Astrocyte of the cerebellum (primary cell): ENCODE measurements at regions not wholly inside any gene's neighbourhood (a gene's known extent, or its start where the extent isn't known, plus 50 kb on each side); places are given as distances from the start of the nearest gene placed in this dataset.
A peak's percentile ranks its signal among the peaks of the same experiment; 100 is the strongest.
"Not testable (repeated sequence)": the region's sequence is repeated elsewhere in the genome, so short reads cannot be mapped to it uniquely, and the experiment has no call there.

Experiments used
- DNase-seq: peaks from one replicate; pipeline ENCODE4 v3.0.0-alpha.2; 2011; ENCODE audit warnings: low read depth
- H3K4me3 ChIP-seq: 2 replicates; pipeline ENCODE4 v1.5.1; 2011; ENCODE audit warnings: mild to moderate bottlenecking, low read depth, low read length, moderate library complexity
- CTCF ChIP-seq: IDR thresholded peaks from 2 replicates; pipeline ENCODE4 v1.5.1; 2012; ENCODE audit warnings: low read length, low read depth, moderate library complexity, mild to moderate bottlenecking; ENCODE audit errors: missing control alignments
- in situ Hi-C: cut with HindIII; loops from 2 replicates; pipeline ENCODE4 v1.10.0; 2017; ENCODE audit warnings: low sequenced_read_pairs

GRCh38 chr3:22439626-22440025, 688.6 kb upstream of the ZNF385D start:
- no peak for DNase-seq
- in situ Hi-C loops = no loop called here
- no peak for TF ChIP-seq CTCF
- H3K4me3 ChIP-seq = no peak overlapping the region

GRCh38 chr3:22441711-22442110, 690.7 kb upstream of the ZNF385D start:
- in situ Hi-C loops = no loop called here
- no peak for TF ChIP-seq CTCF
- H3K4me3 ChIP-seq = no peak overlapping the region
- DNase-seq = no peak

GRCh38 chr3:22443571-22444233, 692.7 kb upstream of the ZNF385D start:
- DNase-seq = no peak
- in situ Hi-C loops = no loop called here
- TF ChIP-seq CTCF = no peak
- H3K4me3 ChIP-seq = no peak overlapping the region

GRCh38 chr3:22445336-22445735, 694.3 kb upstream of the ZNF385D start:
- H3K4me3 ChIP-seq, DNase-seq, in situ Hi-C loops: not testable (repeated sequence)

- in situ Hi-C loops = no loop called here
- TF ChIP-seq CTCF = no peak
- H3K4me3 ChIP-seq = no peak overlapping the region
- DNase-seq = peak; percentile 49
Observed at GRCh38 chr3:22450786-22451400, 699.9 kb upstream of the ZNF385D start.

- TF ChIP-seq CTCF = no peak
- H3K4me3 ChIP-seq = no peak overlapping the region
Observed at GRCh38 chr3:22451501-22451900, 700.5 kb upstream of the ZNF385D start.

GRCh38 chr3:22453906-22454535, 703.0 kb upstream of the ZNF385D start:
- no peak for DNase-seq
- no peak overlapping the region for H3K4me3 ChIP-seq
- in situ Hi-C loops = no loop called here
- TF ChIP-seq CTCF = no peak

More at GRCh38 chr3:22451501-22451900, 700.5 kb upstream of the ZNF385D start:
- no peak for DNase-seq
- in situ Hi-C loops = no loop called here
